PFSK-1 (cell line): ENCODE measurements at regions not wholly inside any gene's neighbourhood (a gene's known extent, or its start where the extent isn't known, plus 50 kb on each side); places are given as distances from the start of the nearest gene placed in this dataset.

ENCODE experiments used
- POLR2AphosphoS5 ChIP-seq: IDR thresholded peaks from 2 replicates; pipeline ENCODE4 v1.6.1; 2012; ENCODE audit warnings: low read depth, mild to moderate bottlenecking, control low read depth, low read length, moderate library complexity
- REST ChIP-seq, 2 experiments: IDR thresholded peaks; 2 replicates each; pipeline versions ENCODE4 v1.6.1 to v1.8.0; 2011 to 2012; ENCODE audit warnings: low read depth in 2 of 2, low read length in 2 of 2, control low read depth in 1 of 2, inconsistent platforms in 1 of 2, mild to moderate bottlenecking in 1 of 2, moderate library complexity in 1 of 2; ENCODE audit not compliant: insufficient read depth in 1 of 2
- SIN3A ChIP-seq: IDR thresholded peaks from 2 replicates; pipeline ENCODE4 v1.6.1; 2012; ENCODE audit warnings: mild to moderate bottlenecking, low read length, moderate library complexity, borderline replicate concordance; ENCODE audit not compliant: insufficient read depth
- TAF1 ChIP-seq: IDR thresholded peaks from 2 replicates; pipeline ENCODE4 v1.6.1; 2012; ENCODE audit warnings: low read length, control low read depth, borderline replicate concordance; ENCODE audit not compliant: insufficient read depth

- TF ChIP-seq TAF1 (no peak), SIN3A (no peak), POLR2AphosphoS5 (no peak), REST (IDR thresholded peaks at IDR 0.05; ENCODE audit: insufficient read depth in 1 of 2, low read depth in 2 of 2, low read length in 2 of 2) (no peak)
Measured at GRCh38 chr20:22807045-22807444, 222.7 kb upstream of the FOXA2 start.
